ENCODE measurements at regions not wholly inside any gene's neighbourhood (a gene's known extent, or its start where the extent isn't known, plus 50 kb on each side); places are given as distances from the start of the nearest gene placed in this dataset.

- no peak for TF ChIP-seq EZH2 (IDR thresholded peaks at IDR 0.05; ENCODE audit: borderline replicate concordance, low read depth, low read length, severe bottlenecking)
- TF ChIP-seq, protein P1, sequence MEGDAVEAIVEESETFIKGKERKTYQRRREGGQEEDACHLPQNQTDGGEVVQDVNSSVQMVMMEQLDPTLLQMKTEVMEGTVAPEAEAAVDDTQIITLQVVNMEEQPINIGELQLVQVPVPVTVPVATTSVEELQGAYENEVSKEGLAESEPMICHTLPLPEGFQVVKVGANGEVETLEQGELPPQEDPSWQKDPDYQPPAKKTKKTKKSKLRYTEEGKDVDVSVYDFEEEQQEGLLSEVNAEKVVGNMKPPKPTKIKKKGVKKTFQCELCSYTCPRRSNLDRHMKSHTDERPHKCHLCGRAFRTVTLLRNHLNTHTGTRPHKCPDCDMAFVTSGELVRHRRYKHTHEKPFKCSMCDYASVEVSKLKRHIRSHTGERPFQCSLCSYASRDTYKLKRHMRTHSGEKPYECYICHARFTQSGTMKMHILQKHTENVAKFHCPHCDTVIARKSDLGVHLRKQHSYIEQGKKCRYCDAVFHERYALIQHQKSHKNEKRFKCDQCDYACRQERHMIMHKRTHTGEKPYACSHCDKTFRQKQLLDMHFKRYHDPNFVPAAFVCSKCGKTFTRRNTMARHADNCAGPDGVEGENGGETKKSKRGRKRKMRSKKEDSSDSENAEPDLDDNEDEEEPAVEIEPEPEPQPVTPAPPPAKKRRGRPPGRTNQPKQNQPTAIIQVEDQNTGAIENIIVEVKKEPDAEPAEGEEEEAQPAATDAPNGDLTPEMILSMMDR (IDR thresholded peaks at IDR 0.05; ENCODE audit: borderline replicate concordance, extremely low read depth, low read length, poor library complexity, severe bottlenecking): no peak
These were observed 362.6 kb upstream of the SPRED2 start for GRCh38 chr2:65794994-65795393.
